GM18951 (cell line): ENCODE measurements at regions not wholly inside any gene's neighbourhood (a gene's known extent, or its start where the extent isn't known, plus 50 kb on each side); places are given as distances from the start of the nearest gene placed in this dataset.
"Not testable (repeated sequence)": the region's sequence is repeated elsewhere in the genome, so short reads cannot be mapped to it uniquely, and the experiment has no call there.

Experiments used
- in situ Hi-C: fragments of 300-500 bp; cut with MboI; formaldehyde crosslinking; loops from one replicate; pipeline ENCODE4 v1.12.0; 2022; ENCODE audit warnings: low sequenced_read_pairs, mixed read lengths, inconsistent platforms; ENCODE audit not compliant: unreplicated experiment

DNA sequence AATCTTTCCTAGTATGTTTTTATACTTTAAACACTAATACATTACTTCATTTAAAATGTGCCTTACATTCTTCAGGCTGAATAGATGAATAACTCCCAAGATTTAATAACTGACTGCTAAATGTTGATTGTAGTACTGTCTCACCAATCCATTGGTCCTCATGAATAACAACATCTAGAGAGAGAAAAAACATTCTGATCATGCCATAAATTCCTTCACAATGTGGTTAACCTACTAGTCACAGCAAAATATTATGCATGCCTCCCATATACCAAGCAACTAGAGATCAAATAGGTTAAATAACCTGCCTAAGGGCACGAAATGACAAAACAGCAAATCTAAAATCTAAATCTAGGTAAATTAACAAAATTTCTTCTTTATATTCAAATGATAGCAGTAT is 66.2 kb downstream of the SYT15 start:
- in situ Hi-C loops: not testable (repeated sequence)

DNA sequence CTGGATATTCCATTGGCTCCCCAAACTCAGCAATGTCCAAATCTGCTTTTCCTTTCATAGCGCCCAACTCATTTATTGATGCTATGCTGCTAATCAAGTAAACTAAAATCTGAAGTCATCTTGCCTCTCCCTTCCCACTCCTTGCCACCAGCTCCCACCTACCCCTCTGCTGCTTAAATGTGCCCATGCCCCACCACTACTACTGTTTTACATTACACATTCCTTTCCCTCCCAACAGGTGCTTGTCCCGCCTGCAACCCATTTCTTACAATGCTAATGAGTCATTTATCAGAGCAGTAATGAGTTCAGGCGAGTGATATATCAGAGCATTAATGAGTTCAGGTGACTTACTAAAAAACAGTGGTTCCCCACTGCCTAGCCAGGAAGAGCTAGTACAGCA is 67.2 kb downstream of the SYT15 start:
- in situ Hi-C loops: not testable (repeated sequence)

DNA sequence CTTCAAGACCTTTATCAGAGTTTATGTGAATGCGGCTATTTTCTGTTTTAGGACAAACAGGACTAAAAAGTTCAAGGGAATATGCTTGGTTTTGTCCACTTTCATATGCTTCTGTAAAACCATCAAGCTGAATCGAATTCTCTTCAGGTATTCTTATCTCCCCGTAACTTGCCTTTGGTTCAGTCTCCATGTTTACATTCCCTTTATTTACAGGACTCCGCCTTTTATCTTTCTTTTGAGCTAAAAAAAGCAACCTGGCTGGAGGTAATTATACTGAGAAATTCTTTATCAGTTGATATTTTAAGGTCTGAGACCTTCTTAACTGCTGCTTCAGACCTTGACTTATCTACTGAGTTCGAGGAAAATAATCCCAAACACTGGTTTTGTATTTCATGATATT is 72.0 kb downstream of the SYT15 start:
- in situ Hi-C loops: loop anchor here (10.0 kb wide), 1 partner anchor 1034 kb away; no protein-coding TSS in a partner anchor

DNA sequence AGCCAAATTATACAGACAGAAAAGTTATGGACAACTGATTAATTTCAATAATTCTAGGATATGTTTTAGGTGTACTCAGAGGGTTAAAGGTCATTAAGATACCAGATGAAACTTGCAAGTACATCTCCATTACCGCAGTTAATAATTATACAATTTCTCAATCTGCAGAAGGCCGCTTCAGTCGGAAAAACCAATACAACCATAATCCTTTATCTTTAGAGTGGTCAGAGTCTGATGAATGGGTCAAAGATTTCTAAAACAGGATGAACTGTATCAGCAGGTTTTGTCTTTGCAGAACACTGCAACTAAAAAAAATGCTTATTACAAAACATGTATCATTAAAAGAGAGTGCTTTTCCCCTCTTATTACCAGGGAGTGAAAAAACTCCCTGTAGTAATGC is 78.5 kb downstream of the SYT15 start:
- in situ Hi-C loops: loop anchor here (10.0 kb wide), 1 partner anchor 1027 kb away; no protein-coding TSS in a partner anchor

DNA sequence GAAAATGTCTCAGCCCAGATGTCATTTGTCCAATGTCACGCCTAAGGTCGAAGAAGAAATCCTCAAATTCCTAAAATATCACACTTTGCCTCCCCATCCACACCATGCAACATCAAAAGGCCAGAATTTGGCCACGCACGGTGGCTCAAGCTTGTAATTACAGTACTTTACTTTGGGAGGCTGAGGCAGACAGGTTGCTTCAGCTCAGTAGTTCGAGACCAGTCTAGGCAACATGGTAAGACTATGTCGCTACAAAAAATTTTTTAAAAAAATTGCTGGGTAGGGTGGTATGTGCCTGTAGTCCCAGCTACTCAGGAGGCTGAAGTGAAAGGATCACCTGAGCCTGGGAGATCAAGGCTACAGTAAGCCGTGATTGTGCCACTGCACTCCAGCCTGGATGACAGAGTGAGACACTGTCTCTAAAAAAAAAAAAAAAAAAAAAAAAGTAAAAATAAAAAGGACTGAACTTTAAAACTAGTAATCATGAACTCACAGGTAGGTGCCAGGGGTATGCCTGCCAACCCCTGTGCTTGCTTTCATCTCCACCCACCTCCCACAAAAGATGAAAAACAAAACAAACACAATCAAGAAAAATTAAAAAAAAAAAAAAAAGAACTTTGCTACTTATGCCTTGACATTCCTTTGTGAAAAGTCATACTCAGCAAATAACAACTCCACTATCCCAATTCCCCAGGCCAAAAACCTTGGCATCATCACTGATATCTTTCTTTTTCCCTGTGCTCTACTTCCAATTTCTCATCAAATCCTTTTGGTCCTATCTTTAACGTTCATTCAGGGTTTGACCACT is 81.3 kb downstream of the SYT15 start:
- in situ Hi-C loops: not testable (repeated sequence)

DNA sequence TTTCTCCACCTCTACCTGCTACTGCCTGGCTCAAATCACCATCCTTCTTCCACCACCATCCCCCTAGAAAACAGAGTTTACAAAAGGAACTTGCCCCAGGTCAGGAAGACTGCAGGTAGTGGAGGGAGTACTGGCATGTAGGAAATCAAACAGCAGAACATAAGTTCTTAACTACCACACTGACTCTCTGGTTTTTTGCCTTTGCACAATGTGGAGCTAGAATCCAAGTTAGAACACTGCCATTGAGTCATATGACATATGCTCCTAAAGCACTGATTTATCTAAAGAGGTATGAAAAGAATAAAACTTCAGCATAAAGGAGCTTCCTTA is 81.9 kb downstream of the SYT15 start:
- in situ Hi-C loops: not testable (repeated sequence)

DNA sequence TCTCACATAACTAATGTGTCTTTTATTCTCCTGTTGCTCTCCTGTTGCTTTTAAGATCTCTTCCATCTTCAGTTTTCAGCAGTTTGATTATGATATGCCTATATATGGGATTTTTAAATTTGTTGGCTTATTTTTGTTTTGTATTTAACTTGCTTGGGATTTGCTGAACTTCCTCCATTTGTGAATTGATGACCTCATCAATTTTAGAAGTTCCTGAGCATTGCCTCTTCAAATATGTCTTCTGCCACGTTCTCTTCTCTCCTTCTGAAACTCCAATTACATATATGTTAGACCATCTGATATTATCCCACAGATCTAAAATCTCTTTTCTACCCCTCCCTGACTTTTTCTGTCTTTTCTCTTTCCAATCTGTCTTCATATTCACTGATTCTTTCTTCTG is 86.6 kb downstream of the SYT15 start:
- in situ Hi-C loops: not testable (repeated sequence)

DNA sequence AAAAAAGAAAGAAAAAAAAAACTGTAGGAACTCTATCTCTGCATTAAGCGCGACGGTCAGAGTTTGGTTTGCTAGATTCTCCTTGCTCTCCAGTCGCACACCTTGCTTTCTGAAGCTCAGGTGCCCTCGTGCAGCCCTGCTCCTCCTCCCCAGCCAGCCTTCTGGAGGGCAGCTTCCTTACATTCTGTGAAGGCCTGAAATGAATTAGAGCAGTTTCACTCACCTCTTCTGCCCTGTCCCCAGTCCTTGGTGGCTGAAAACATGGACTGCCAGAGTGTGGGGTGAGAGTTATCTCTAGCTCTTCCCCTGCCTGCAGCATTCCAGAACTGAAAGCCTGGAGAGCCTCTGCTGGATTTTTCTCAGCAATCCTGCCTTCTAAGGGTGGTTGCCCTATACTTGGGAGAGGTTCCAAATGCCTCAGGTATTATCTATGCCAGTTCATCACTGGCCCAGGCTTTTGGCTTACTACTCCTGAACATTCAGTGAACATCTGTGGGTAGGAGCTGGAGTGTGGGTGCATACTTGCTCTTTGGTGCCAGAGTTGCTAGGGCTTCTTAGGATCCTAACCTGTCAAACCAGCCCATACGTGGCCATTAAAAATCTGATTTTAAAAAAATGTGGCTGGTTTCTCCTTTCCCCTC is 89.5 kb downstream of the SYT15 start:
- in situ Hi-C loops: not testable (repeated sequence)

DNA sequence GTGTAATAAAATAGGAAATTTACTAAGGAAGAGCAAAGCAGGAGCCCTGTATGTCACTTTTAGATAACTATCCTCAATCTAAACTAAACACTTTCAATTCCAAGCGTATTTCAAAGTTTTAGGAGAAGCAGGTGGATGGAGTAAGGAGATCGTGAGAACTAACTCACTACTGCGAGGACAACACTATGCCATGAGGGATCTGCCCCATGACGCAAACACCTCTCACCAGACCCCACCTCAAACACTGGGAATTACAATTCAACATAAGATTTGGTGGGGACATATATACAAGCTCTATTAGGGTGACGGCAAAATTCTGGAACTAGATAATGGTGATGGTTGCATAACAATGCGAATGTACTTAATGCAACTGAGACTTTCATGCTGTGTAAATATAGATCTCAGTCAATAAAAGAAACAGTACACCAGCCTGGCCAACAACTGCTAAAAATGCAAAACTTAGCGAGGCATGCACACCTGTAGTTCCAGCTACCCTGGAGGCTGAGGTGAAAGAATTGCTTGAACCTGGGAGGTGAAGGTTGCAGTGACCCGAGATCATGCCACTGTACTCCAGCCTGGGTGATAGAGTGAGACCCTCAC is 99.0 kb downstream of the SYT15 start:
- in situ Hi-C loops: not testable (repeated sequence)

DNA sequence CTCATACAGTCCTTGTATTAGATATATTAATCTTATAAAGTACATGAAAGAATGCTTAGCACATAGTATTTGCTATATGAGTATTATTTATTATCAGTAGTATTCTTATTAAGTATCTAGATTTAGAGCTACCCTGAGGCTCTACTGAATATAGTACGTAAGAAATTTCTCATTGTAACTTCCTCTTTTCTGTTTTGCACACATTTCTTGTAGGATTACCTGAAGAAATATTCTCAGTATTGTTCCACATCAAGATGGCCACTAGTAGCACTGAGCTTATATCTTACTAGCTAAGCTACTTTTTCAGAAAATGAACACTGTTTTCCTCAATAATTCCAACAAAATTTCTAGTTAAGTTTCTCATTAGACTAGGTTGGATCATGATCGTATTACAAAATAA is 112.5 kb downstream of the SYT15 start:
- in situ Hi-C loops: not testable (repeated sequence)

DNA sequence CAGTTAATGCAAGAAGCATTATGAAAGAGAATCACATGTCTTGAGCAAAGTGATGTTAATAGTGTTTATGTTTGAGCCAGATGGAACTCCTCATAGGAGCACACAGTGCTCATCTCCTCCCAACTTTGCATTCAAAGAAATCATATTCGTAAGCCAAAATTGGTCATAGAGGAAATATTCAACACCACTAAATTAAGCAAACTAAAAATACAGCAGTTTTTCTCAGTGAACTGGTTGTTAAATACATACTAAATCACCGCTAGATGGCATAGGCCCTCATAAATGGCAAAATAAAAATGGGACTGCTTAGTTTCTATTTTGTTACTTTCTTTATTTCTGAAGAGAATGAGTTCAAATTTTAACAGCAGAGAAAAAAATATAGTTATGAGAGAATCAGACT is 114.3 kb downstream of the SYT15 start:
- in situ Hi-C loops: not testable (repeated sequence)

DNA sequence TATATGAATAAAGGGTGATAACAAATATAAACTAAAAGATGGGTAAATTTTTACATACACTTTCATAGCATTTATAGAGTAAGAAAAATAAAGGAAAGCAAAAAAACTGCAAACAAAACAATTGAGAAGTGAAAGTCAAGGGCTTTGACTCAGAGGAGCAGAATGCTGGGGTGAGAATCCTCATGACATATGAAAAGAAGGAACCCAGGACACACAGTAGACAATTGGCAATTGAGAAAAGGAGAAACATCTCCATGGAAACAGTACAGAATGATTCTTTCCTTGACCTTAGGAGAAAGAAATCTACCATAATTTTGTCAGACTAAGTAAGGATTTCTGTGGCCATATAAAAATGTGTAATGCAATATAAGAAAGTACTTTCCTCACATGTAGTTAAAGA is 138.3 kb downstream of the SYT15 start:
- in situ Hi-C loops: not testable (repeated sequence)

DNA sequence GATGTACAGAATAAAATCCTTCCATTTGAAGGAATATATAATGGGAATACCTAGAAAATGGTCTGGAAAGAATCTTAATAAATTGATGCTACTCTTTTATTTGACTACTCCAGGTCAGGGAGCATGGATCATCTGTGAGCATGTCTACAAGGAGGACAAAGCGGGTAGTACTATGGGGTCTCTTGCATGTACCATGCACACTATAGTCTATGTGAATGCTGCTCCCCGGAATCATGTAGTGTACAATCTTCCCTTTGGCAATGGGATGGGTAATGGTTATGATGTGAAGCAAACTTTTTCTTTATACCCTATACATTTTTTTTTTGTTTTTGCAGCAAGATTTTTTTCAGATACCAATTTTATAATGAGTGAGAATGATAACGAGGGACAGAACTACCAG is 139.1 kb downstream of the SYT15 start:
- in situ Hi-C loops: not testable (repeated sequence)

DNA sequence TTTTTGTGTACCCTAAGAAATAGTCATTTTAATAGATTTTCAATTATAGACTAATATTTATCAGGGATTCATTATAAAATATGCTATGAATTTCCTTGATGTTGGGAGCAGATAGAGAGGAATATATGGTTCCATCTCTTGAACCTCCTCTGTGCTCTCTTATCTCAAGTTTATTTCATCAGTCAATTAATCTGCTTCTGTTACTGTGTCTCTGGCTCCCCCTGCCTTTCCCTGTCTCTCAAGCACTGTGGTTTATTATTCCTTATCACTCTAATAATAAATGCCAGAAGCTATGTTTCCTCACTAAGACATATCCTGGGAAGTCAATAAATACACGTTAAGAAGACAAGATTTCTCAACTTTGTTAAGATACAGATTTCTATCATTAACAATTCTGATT is 141.5 kb downstream of the SYT15 start:
- in situ Hi-C loops: not testable (repeated sequence)

DNA sequence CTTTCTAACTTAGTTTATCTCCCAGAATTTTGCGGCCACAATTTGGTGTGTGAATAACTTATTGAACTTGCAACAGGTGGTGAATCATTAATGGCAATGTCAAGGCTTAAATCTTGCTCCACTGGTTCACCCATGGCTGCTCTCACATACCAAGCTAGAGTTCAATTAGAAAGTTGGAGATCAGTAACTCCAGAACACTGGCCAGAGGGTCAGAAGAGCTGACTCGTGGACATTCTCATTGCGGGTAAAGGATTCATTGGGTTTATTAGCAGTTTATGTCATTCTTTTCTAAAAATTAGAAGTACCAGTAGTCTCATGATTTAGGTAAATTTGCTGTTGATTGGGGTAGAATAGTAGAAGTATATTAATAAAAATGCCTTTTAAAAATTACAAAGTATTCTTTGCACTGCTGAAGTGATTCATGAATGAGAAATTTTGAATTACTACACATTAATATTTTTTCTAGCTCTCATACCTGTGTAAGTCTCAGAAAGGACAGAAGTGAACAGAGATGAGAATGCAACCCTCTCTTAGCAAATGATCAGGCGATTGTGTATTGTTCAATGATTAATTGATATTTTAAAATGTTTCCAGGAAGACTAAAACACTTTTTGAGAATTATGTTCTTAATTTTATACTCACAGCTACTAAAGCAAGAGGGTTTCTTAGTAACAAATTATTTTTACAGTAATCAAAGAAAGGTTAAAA is 142.0 kb downstream of the SYT15 start:
- in situ Hi-C loops: not testable (repeated sequence)

DNA sequence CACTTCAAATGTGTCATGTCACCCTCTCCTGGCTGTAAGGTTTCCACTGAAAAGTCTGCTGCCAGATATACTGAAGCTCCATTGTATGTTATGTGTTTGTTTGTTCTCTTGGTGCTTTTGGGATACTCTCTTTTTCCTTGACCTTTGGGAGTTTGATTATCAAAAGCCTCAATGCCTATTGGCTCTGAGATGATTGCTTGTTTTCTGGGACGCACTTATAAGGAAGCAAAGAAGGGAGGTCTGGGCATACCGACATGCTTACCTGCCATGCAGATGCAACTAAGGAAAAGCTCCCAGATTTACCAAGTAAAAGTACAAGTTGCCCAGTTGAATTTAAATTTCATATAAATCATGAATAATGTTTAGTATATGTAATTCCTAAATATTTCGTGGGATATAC is 145.3 kb downstream of the SYT15 start:
- in situ Hi-C loops: not testable (repeated sequence)

DNA sequence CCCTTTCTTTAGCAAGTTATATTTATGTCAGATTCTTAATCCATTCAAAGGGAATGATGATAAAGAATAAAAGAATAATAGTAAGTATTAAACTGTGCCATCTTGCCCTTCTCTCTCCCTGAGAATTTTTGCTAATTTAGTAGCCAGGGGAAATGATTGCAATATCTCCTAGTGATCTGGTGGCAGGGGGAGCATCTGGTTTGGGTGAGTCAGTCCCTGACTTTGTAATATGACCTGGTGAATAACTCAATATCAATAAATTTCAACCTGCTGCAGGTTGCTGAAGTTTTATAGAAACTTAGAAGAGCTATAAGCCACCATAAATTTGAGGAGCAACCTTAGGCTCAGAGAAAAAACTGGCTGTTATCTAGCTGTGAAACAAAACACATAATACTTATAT is 149.4 kb downstream of the SYT15 start:
- in situ Hi-C loops: not testable (repeated sequence)

DNA sequence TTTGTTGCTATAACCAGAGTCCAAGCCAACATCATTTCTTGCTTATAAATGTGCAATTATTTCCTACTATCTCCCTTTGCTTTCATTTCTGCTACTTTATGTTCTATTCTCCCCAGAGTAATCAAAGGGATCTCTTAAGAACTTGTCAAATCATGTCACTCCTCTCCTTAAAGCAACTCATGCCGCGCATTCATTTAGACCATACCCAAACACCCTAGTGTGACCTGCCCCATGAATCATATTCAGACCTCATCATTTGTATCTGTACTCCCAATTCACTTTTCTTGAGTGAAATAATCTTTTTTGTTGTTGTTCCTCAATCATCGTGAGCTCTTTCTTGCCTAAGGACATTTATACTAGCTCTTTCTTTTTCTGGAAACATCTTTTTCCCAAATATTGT is 151.8 kb downstream of the SYT15 start:
- in situ Hi-C loops: not testable (repeated sequence)

DNA sequence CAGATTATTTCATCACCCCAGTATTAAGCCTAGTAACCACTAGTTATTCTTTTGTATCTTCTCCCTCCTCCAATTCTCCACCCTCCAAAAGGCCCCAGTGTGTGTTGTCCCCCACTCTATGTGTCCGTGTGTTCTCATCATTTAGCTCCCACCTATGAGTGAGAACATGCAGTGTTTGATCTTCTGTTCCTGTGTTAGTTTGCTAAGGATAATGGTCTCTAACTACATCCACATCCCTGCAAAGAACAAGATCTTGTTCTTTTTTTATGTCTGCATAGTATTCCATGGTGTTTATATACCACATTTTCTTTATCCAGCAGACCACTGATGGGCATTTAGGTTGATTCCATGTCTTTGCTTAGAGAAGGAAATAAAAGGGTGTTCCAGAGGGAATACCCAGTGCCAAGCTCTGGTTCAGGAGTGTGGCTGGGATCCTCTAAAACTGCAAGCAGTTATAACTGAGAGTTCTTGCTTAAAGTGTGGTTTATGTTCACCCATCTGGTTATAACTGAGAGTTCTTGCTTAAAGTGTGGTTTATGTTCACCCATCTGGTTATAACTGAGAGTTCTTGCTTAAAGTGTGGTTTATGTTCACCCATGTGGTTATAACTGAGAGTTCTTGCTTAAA is 154.8 kb downstream of the SYT15 start:
- in situ Hi-C loops: not testable (repeated sequence)

DNA sequence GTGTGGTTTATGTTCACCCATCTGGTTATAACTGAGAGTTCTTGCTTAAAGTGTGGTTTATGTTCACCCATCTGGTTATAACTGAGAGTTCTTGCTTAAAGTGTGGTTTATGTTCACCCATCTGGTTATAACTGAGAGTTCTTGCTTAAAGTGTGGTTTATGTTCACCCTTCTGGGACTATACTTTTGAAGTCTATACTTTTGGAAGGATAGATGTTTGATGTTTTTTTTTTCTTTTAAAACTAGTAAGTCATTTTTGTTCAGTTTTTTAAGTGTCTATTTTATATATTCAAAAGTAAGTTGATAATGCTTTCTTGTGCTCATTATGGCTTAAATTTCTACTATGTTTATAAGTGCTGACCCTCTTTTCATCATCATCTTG is 155.3 kb downstream of the SYT15 start:
- in situ Hi-C loops: not testable (repeated sequence)
